ENCODE measurements at regions not wholly inside any gene's neighbourhood (a gene's known extent, or its start where the extent isn't known, plus 50 kb on each side); places are given as distances from the start of the nearest gene placed in this dataset.
A peak's percentile ranks its signal among the peaks of the same experiment; 100 is the strongest.

DNA sequence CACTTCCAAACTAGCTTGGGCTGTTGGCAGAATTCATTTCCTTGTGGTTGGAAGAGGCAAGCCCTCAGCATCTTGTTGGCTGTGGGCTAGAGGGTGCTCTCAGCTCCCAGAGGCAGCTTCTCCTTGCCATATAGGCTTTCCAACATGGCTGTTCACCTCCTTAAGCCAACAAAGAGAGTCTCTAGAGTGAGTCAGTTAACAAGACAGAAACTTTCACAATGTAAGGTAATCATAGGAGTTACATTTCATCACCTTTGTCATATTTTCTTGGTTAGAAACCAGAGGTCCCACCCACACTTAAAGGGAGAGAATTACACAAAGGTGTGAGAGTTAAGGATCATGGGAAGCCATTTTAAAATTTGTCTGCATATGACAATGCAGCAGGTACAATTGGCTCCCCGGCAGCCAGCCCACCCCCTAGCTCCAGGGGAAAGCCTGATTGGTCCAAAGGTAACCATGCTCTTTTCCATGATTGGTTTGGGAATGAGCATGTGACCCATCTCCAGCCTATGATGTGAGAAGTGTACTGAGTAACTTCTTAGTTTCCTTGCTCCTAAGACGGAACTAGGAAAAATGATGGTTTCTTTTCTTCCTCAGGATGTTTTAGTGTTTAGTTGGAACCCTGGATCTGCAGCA lies 109.8 kb upstream of the MSX2 start:
- intact Hi-C loops (cut with DNase I) = no loop called here
- no peak for TF ChIP-seq CTCF (IDR thresholded peaks at IDR 0.05)
- peak in 1 of 2 donors; percentile 18 for DNase-seq (ENCODE audit: low spot score in 2 of 2)

DNA sequence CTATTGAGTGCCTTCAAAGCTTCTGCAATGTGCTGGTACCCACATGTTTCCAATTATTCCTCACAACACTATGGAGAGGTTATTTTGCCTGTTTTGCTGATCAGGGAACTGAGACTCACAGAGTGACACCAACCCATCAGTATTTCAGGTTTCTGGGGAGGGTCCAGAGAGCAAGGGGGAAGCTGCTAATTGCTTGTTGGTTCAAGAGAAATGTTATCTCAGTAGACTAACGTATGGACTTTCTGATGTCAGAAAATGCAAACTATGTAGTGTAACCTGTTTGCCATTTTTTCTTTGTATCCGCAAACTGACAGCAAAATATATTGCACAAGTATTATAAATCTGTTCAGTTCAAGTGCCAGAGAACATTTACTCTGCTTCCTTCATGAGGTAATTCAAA lies 108.3 kb upstream of the MSX2 start:
- no peaks in the 10 kb centered on the region for H3K9me3 ChIP-seq
- no peak overlapping the region for H3K27ac ChIP-seq
- H3K4me1 ChIP-seq = no peaks in the 10 kb centered on the region
- no peaks in the 10 kb centered on the region for H3K36me3 ChIP-seq
- intact Hi-C loops (cut with DNase I) = no loop called here
- no peak overlapping the region for H3K4me3 ChIP-seq
- no peak for TF ChIP-seq CTCF (IDR thresholded peaks at IDR 0.05)
- peak in 1 of 2 donors; percentile 7 for DNase-seq (ENCODE audit: low spot score in 2 of 2)
- no peaks in the 10 kb centered on the region for H3K27me3 ChIP-seq

More for the DNA sequence above, 109.8 kb upstream of the MSX2 start:
- Histone ChIP-seq H3K9me3 (no peaks in the 10 kb centered on the region), H3K27me3 (no peaks in the 10 kb centered on the region), H3K27ac (no peak overlapping the region), H3K36me3 (no peaks in the 10 kb centered on the region), H3K4me3 (no peak overlapping the region), H3K4me1 (no peaks in the 10 kb centered on the region)

DNA sequence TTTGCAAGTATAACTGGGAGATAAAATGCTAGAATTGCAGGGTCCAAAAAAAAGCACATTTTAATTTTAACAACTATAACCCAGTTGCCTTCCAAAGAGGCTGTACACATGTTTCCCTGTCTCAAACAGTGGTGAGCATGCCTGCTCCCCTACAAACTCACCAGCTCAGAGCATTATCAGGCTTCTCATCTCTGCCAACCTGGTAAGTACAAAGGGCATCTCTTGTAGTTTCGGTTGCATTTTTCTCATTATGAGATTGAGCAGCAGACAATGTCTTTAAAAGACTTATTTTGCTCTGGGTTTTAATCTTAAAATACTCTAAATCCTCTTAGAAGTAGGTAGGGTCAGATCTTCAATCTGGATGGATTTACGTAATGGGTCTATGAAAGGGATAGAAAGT lies 107.1 kb upstream of the MSX2 start:
- no peak for TF ChIP-seq CTCF (IDR thresholded peaks at IDR 0.05)
- no peak overlapping the region for H3K27ac ChIP-seq
- intact Hi-C loops (cut with DNase I) = no loop called here
- no peaks in the 10 kb centered on the region for H3K4me1 ChIP-seq
- no peaks in the 10 kb centered on the region for H3K36me3 ChIP-seq
- H3K9me3 ChIP-seq = no peaks in the 10 kb centered on the region
- no peak for DNase-seq (ENCODE audit: low spot score in 2 of 2)
- H3K27me3 ChIP-seq = no peaks in the 10 kb centered on the region
- no peak overlapping the region for H3K4me3 ChIP-seq

GRCh38 chr5:174617910-174618309 lies 106.5 kb upstream of the MSX2 start:
- Histone ChIP-seq H3K27ac (no peak overlapping the region), H3K9me3 (no peaks in the 10 kb centered on the region), H3K27me3 (no peaks in the 10 kb centered on the region), H3K4me1 (no peaks in the 10 kb centered on the region), H3K4me3 (no peak overlapping the region), H3K36me3 (no peaks in the 10 kb centered on the region)
- intact Hi-C loops (cut with DNase I) = no loop called here
- no peak for DNase-seq (ENCODE audit: low spot score in 2 of 2)
- TF ChIP-seq CTCF (IDR thresholded peaks at IDR 0.05) = no peak

DNA sequence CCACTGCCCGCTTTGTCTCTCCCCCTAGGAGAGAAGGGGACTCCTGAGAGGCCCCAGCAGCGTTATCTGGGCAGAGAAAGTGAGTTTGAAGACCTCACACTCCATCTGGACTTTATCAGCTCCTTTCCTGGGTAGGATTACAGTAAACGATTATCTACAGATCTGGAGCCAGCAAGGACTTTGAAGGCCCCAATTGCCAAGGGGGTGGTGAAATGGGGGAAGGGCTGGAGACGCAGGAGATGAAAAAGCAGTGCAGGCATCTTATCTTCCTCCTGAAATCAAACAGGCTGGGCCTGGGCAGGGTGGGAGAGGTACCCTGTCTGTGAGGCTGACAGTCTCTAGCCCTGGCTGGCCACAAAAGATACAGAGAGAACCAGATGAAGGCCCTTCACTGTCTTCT lies 105.8 kb upstream of the MSX2 start:
- H3K4me3 ChIP-seq = no peak overlapping the region
- intact Hi-C loops (cut with DNase I) = no loop called here
- H3K36me3 ChIP-seq = no peaks in the 10 kb centered on the region
- no peak for TF ChIP-seq CTCF (IDR thresholded peaks at IDR 0.05)
- no peaks in the 10 kb centered on the region for H3K4me1 ChIP-seq
- H3K27me3 ChIP-seq = no peaks in the 10 kb centered on the region
- H3K9me3 ChIP-seq = no peaks in the 10 kb centered on the region
- no peak for DNase-seq (ENCODE audit: low spot score in 2 of 2)
- H3K27ac ChIP-seq = no peak overlapping the region

DNA sequence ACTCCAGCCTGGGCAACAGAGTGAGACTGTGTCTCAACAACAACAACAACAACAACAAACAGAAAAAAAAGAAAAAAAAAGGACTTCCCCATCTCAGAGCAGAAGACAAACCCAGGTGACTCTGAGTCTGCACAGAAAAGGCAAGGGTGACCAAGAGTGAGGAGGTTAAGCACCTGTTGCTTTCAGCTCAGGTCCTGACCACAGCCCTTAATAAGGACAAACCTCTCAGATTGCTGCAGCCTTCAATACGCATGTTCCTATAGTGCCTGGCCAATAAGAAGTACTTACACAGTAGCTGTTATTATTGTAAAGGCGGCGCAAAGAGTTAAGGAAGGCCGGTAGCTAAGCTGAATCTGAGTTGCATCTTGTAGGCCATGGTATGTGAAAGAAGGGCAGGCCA lies 102.3 kb upstream of the MSX2 start:
- H3K27ac ChIP-seq = no peak overlapping the region
- DNase-seq (ENCODE audit: low spot score in 2 of 2) = no peak
- H3K9me3 ChIP-seq = no peaks in the 10 kb centered on the region
- H3K36me3 ChIP-seq = no peaks in the 10 kb centered on the region
- no peak for TF ChIP-seq CTCF (IDR thresholded peaks at IDR 0.05)
- H3K4me1 ChIP-seq = no peaks in the 10 kb centered on the region
- intact Hi-C loops (cut with DNase I) = no loop called here
- no peak overlapping the region for H3K4me3 ChIP-seq
- no peaks in the 10 kb centered on the region for H3K27me3 ChIP-seq
